Testis (tissue), 2 donors: ENCODE measurements at regions not wholly inside any gene's neighbourhood (a gene's known extent, or its start where the extent isn't known, plus 50 kb on each side); places are given as distances from the start of the nearest gene placed in this dataset.

ENCODE experiments used
- CTCF ChIP-seq, 3 experiments: fragments of 450-650 bp in 2 of 3; fragments of 200-600 bp in 1 of 3; sonication (generic) in 1 of 3; IDR thresholded peaks; one replicate each; pipeline ENCODE4 v1.5.1; 2016 to 2019; ENCODE audit warnings: antibody characterized with exemption in 3 of 3, mild to moderate bottlenecking in 2 of 3, moderate library complexity in 1 of 3
- POLR2A ChIP-seq: fragments of 450-650 bp; IDR thresholded peaks from one replicate; pipeline ENCODE4 v1.6.1; 2017; ENCODE audit warnings: antibody characterized with exemption, mild to moderate bottlenecking, moderate library complexity

- TF ChIP-seq POLR2A = no peak
- TF ChIP-seq CTCF (IDR thresholded peaks at IDR 0.05) = no peak
Measured at GRCh38 chr4:79598214-79598613, 190.2 kb upstream of the GK2 start.
